Kidney epithelial cell (primary cell): ENCODE measurements at regions not wholly inside any gene's neighbourhood (a gene's known extent, or its start where the extent isn't known, plus 50 kb on each side); places are given as distances from the start of the nearest gene placed in this dataset.

Source experiments
- DNase-seq: peaks from one replicate; pipeline ENCODE4 v3.0.0-alpha.2; 2010; ENCODE audit warnings: low read depth
- H3K27me3 ChIP-seq: 2 replicates; pipeline ENCODE4 v1.6.0; 2011; ENCODE audit warnings: low read length; ENCODE audit not compliant: control insufficient read depth, insufficient read depth
- H3K36me3 ChIP-seq: 2 replicates; pipeline ENCODE4 v1.5.1; 2011; ENCODE audit warnings: low read length; ENCODE audit not compliant: control insufficient read depth, insufficient read depth
- H3K4me3 ChIP-seq: 2 replicates; pipeline ENCODE4 v1.5.1; 2011; ENCODE audit warnings: low read depth, mild to moderate bottlenecking, control low read depth, low read length
- CTCF ChIP-seq: IDR thresholded peaks from 2 replicates; pipeline ENCODE4 v1.5.1; 2011; ENCODE audit warnings: mild to moderate bottlenecking, moderate library complexity, low read length, control low read depth, inconsistent platforms; ENCODE audit not compliant: insufficient read depth, poor library complexity, severe bottlenecking

GRCh38 chr6:25222006-25222678 is 57.0 kb upstream of the CARMIL1 start:
- no peak for TF ChIP-seq CTCF
- Histone ChIP-seq H3K27me3 (peaks cover 4% of the 10 kb centered on the region), H3K36me3 (no peaks in the 10 kb centered on the region), H3K4me3 (no peak overlapping the region)
- DNase-seq: no peak

- TF ChIP-seq CTCF: peak; percentile 78
- no peaks in the 10 kb centered on the region for H3K27me3 ChIP-seq
- no peaks in the 10 kb centered on the region for H3K36me3 ChIP-seq
- peak; percentile 9 for DNase-seq
- no peak overlapping the region for H3K4me3 ChIP-seq
Observed at GRCh38 chr6:25223490-25223991, 55.6 kb upstream of the CARMIL1 start.

GRCh38 chr6:25224242-25224641 is 54.9 kb upstream of the CARMIL1 start:
- Histone ChIP-seq H3K4me3 (no peak overlapping the region), H3K36me3 (no peaks in the 10 kb centered on the region), H3K27me3 (no peaks in the 10 kb centered on the region)
- TF ChIP-seq CTCF: no peak
- no peak for DNase-seq

GRCh38 chr6:25227854-25228253 is 51.3 kb upstream of the CARMIL1 start:
- DNase-seq: no peak
- H3K36me3 ChIP-seq: no peaks in the 10 kb centered on the region
- H3K27me3 ChIP-seq: no peaks in the 10 kb centered on the region
- H3K4me3 ChIP-seq: no peak overlapping the region
- TF ChIP-seq CTCF: no peak
